Neural progenitor cell (in vitro differentiated cells): ENCODE measurements at regions not wholly inside any gene's neighbourhood (a gene's known extent, or its start where the extent isn't known, plus 50 kb on each side); places are given as distances from the start of the nearest gene placed in this dataset.

Source experiments
- DNase-seq: peaks from one replicate; pipeline ENCODE4 v3.0.0-alpha.2; 2016; ENCODE audit warnings: low spot score
- H2AFZ ChIP-seq: fragments of 200-600 bp; sonication (generic); replicated peaks from 2 replicates; pipeline ENCODE4 v1.6.1; 2016; ENCODE audit warnings: antibody characterized with exemption
- H3F3A ChIP-seq: fragments of 200-600 bp; sonication (generic); 2 replicates; pipeline ENCODE4 v1.6.1; 2016; ENCODE audit warnings: antibody characterized with exemption, low read depth
- H3K27ac ChIP-seq: fragments of 200-600 bp; sonication (generic); 2 replicates; pipeline ENCODE4 v1.5.1; 2016; ENCODE audit warnings: mild to moderate bottlenecking
- H3K27me3 ChIP-seq: fragments of 200-600 bp; sonication (generic); 2 replicates; pipeline ENCODE4 v1.6.1; 2016; ENCODE audit warnings: mild to moderate bottlenecking, moderate library complexity
- H3K36me3 ChIP-seq: fragments of 200-600 bp; sonication (generic); 2 replicates; pipeline ENCODE4 v1.5.1; 2016
- H3K4me1 ChIP-seq: fragments of 200-600 bp; sonication (generic); 2 replicates; pipeline ENCODE4 v1.6.1; 2016; ENCODE audit warnings: mixed run types
- H3K4me2 ChIP-seq: fragments of 200-600 bp; sonication (generic); 2 replicates; pipeline ENCODE4 v1.6.1; 2016
- H3K4me3 ChIP-seq: fragments of 200-600 bp; sonication (generic); 2 replicates; pipeline ENCODE4 v1.5.1; 2016
- H3K79me2 ChIP-seq: fragments of 200-600 bp; sonication (generic); 2 replicates; pipeline ENCODE4 v1.6.1; 2016; ENCODE audit warnings: low read depth
- H3K9ac ChIP-seq: fragments of 200-600 bp; sonication (generic); 2 replicates; pipeline ENCODE4 v1.6.1; 2016
- H3K9me3 ChIP-seq: fragments of 200-600 bp; sonication (generic); 2 replicates; pipeline ENCODE4 v1.5.1; 2016; ENCODE audit warnings: low read depth
- H4K20me1 ChIP-seq: fragments of 200-600 bp; sonication (generic); 2 replicates; pipeline ENCODE4 v1.6.1; 2016; ENCODE audit warnings: low read depth
- H3K27ac Mint-ChIP-seq: 3 replicates; pipeline ENCODE4 v1.8.0; 2021; ENCODE audit warnings: mixed read lengths
- H3K27me3 Mint-ChIP-seq: 2 replicates; pipeline ENCODE4 v1.8.0; 2022; ENCODE audit warnings: low read depth, mild to moderate bottlenecking, inconsistent platforms, moderate library complexity, mixed read lengths; ENCODE audit not compliant: insufficient read depth
- H3K36me3 Mint-ChIP-seq: 3 replicates; pipeline ENCODE4 v1.8.0; 2021; ENCODE audit warnings: mixed read lengths
- H3K4me1 Mint-ChIP-seq: 3 replicates; pipeline ENCODE4 v1.8.0; 2021; ENCODE audit warnings: mixed read lengths
- H3K4me3 Mint-ChIP-seq: 3 replicates; pipeline ENCODE4 v1.8.0; 2021; ENCODE audit warnings: mild to moderate bottlenecking, moderate library complexity, mixed read lengths
- H3K9me3 Mint-ChIP-seq: 3 replicates; pipeline ENCODE4 v1.8.0; 2020; ENCODE audit warnings: mixed read lengths
- EZH2 ChIP-seq: fragments of 200-600 bp; sonication (generic); IDR thresholded peaks from 2 replicates; pipeline ENCODE4 v1.6.1; 2017; ENCODE audit warnings: antibody characterized with exemption, mild to moderate bottlenecking, moderate library complexity
- EZH2phosphoT487 ChIP-seq: fragments of 200-600 bp; sonication (generic); IDR thresholded peaks from 2 replicates; pipeline ENCODE4 v1.6.1; 2017; ENCODE audit warnings: antibody characterized with exemption
- TF ChIP-seq, protein P1 (sequence below): fragments of 200-600 bp; sonication (generic); IDR thresholded peaks from 2 replicates; pipeline ENCODE4 v1.5.1; 2017; ENCODE audit warnings: antibody characterized with exemption, mild to moderate bottlenecking

DNA sequence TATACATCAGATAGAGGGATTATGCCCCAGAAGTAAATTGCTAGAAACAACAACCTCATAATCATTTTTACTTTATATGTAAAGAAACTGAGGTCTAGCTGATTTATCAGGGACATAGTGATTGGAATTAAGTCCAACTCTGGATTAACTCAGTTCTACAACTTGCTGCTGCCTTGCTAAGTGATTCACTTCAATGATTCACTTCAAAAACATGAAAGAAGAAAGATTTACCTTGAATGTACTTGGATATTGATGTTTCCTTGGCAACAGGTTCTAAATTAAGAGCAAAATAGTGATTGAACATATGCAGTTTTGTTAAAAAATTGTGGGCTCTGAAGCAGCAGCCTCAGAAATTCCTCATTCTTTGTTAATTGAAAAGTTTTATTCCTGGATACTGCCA, 99.8 kb upstream of the H2AZ1 start:
- H3K9ac ChIP-seq: no peak overlapping the region
- no peaks in the 10 kb centered on the region for H3F3A ChIP-seq
- no peak for DNase-seq
- Mint-ChIP-seq H3K36me3 (peaks cover 5% of the 10 kb centered on the region), H3K27ac (no peak overlapping the region), H3K4me1 (peaks cover 3% of the 10 kb centered on the region), H3K4me3 (no peak overlapping the region), H3K9me3 (peaks cover 7% of the 10 kb centered on the region), H3K27me3 (no peaks in the 10 kb centered on the region)
- peaks cover 3% of the 10 kb centered on the region for H3K4me1 ChIP-seq
- no peak overlapping the region for H3K27ac ChIP-seq
- TF ChIP-seq, protein P1, sequence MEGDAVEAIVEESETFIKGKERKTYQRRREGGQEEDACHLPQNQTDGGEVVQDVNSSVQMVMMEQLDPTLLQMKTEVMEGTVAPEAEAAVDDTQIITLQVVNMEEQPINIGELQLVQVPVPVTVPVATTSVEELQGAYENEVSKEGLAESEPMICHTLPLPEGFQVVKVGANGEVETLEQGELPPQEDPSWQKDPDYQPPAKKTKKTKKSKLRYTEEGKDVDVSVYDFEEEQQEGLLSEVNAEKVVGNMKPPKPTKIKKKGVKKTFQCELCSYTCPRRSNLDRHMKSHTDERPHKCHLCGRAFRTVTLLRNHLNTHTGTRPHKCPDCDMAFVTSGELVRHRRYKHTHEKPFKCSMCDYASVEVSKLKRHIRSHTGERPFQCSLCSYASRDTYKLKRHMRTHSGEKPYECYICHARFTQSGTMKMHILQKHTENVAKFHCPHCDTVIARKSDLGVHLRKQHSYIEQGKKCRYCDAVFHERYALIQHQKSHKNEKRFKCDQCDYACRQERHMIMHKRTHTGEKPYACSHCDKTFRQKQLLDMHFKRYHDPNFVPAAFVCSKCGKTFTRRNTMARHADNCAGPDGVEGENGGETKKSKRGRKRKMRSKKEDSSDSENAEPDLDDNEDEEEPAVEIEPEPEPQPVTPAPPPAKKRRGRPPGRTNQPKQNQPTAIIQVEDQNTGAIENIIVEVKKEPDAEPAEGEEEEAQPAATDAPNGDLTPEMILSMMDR: no peak
- TF ChIP-seq EZH2: no peak
- H3K36me3 ChIP-seq: no peaks in the 10 kb centered on the region
- no peaks in the 10 kb centered on the region for H3K27me3 ChIP-seq
- no peak overlapping the region for H3K4me2 ChIP-seq
- no peaks in the 10 kb centered on the region for H3K9me3 ChIP-seq
- no peak overlapping the region for H2AFZ ChIP-seq
- no peaks in the 10 kb centered on the region for H3K79me2 ChIP-seq
- H4K20me1 ChIP-seq: no peaks in the 10 kb centered on the region
- no peak overlapping the region for H3K4me3 ChIP-seq

DNA sequence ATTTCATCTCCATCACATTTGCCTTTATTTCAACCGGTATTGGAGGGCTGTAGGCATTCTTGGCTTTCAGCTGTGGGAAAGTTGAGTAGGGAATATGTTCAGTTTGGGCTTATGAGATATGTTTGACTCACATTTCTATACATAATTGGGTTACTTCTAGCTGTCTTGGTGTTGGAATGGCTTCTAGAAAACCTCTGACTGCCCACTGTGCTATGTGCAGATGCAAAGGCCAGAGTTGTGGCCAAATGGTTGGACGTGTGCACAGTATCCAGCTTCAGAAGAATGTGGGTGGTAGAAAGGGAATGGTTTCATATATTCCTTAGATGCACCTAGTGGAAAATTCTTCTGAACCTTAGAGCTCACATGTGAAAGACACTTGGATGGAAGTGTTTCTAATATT, 92.6 kb upstream of the H2AZ1 start:
- H3K4me1 Mint-ChIP-seq: no peaks in the 10 kb centered on the region
- no peaks in the 10 kb centered on the region for H3K4me1 ChIP-seq
- H3K27me3 ChIP-seq: no peaks in the 10 kb centered on the region
- DNase-seq: no peak
- H3K4me3 ChIP-seq: no peak overlapping the region
- no peaks in the 10 kb centered on the region for H3K27me3 Mint-ChIP-seq
- H3K4me3 Mint-ChIP-seq: no peak overlapping the region
- no peaks in the 10 kb centered on the region for H3K36me3 Mint-ChIP-seq
- H3K9me3 Mint-ChIP-seq: no peaks in the 10 kb centered on the region
- no peak overlapping the region for H3K9ac ChIP-seq
- no peaks in the 10 kb centered on the region for H3K9me3 ChIP-seq
- no peak overlapping the region for H3K27ac Mint-ChIP-seq
- H3K4me2 ChIP-seq: no peak overlapping the region
- H2AFZ ChIP-seq: no peak overlapping the region
- no peaks in the 10 kb centered on the region for H3K36me3 ChIP-seq
- no peak for TF ChIP-seq EZH2phosphoT487
- no peak for TF ChIP-seq EZH2
- H3K79me2 ChIP-seq: no peaks in the 10 kb centered on the region
- no peak overlapping the region for H3K27ac ChIP-seq
- H4K20me1 ChIP-seq: no peaks in the 10 kb centered on the region
- no peaks in the 10 kb centered on the region for H3F3A ChIP-seq

DNA sequence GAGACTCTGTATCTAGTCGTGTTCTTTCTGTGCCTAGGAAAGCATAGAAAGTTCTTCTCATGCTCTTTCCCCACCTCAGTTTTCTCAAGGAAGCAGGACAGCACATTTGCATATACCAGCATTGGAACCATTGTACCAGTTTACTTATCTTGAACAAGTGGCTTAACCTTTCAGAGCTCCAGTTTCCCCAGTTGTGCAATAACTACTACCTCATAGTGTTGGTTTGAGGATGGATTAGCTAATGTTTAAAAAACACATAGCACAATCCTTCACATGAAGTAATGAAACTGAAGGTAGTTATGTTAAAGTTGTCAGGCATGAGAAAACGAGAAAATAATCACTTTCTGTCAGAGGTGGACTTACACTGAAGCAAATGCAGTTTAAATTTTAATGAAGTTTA, 92.2 kb upstream of the H2AZ1 start:
- H3K4me1 ChIP-seq: no peaks in the 10 kb centered on the region
- H3K79me2 ChIP-seq: no peaks in the 10 kb centered on the region
- no peaks in the 10 kb centered on the region for H3F3A ChIP-seq
- H3K36me3 ChIP-seq: no peaks in the 10 kb centered on the region
- H3K4me3 ChIP-seq: no peak overlapping the region
- no peaks in the 10 kb centered on the region for H3K9me3 ChIP-seq
- DNase-seq: no peak
- no peak overlapping the region for H3K27ac ChIP-seq
- no peaks in the 10 kb centered on the region for H3K27me3 ChIP-seq
- no peaks in the 10 kb centered on the region for H3K4me1 Mint-ChIP-seq
- H4K20me1 ChIP-seq: no peaks in the 10 kb centered on the region
- H3K4me2 ChIP-seq: no peak overlapping the region
- no peak overlapping the region for H3K4me3 Mint-ChIP-seq
- no peaks in the 10 kb centered on the region for H3K27me3 Mint-ChIP-seq
- no peaks in the 10 kb centered on the region for H3K36me3 Mint-ChIP-seq
- H3K9me3 Mint-ChIP-seq: no peaks in the 10 kb centered on the region
- no peak overlapping the region for H3K27ac Mint-ChIP-seq
- TF ChIP-seq EZH2 (no peak), EZH2phosphoT487 (no peak)
- TF ChIP-seq, protein P1: no peak
- H2AFZ ChIP-seq: no peak overlapping the region
- H3K9ac ChIP-seq: no peak overlapping the region

DNA sequence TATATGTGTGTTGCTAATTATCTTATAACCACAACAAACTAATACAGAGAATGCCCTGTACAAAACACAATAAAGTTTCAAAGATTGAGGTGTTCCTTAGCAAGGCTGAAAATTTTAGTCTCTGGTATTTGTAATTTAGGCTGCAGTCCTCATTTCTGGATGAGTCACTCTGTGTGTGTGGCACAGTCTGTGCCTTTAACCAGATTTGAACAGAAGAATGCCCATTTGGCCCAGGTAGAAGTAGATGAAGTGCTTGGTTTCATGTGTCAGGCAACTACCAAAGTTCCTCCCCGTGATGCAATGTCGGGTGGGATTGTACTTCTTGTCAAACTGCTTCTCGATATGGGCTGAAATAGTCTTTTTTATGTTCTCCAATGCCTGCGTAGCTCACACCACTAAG, 91.6 kb upstream of the H2AZ1 start:
- Histone ChIP-seq H3K9ac (no peak overlapping the region), H3K36me3 (no peaks in the 10 kb centered on the region), H2AFZ (no peak overlapping the region), H3K27me3 (no peaks in the 10 kb centered on the region), H3F3A (no peaks in the 10 kb centered on the region), H3K4me1 (no peaks in the 10 kb centered on the region), H3K4me2 (no peak overlapping the region), H3K4me3 (no peak overlapping the region), H4K20me1 (no peaks in the 10 kb centered on the region), H3K27ac (no peak overlapping the region), H3K9me3 (no peaks in the 10 kb centered on the region), H3K79me2 (no peaks in the 10 kb centered on the region)
- TF ChIP-seq EZH2 (no peak), EZH2phosphoT487 (no peak)
- TF ChIP-seq, protein P1: no peak
- no peak for DNase-seq
- Mint-ChIP-seq H3K36me3 (no peaks in the 10 kb centered on the region), H3K4me1 (no peaks in the 10 kb centered on the region), H3K9me3 (no peaks in the 10 kb centered on the region), H3K4me3 (no peak overlapping the region), H3K27ac (no peak overlapping the region), H3K27me3 (no peaks in the 10 kb centered on the region)
